IPS DF 4.7 (cell line): ENCODE measurements at regions not wholly inside any gene's neighbourhood (a gene's known extent, or its start where the extent isn't known, plus 50 kb on each side); places are given as distances from the start of the nearest gene placed in this dataset.
"Not testable (repeated sequence)": the region's sequence is repeated elsewhere in the genome, so short reads cannot be mapped to it uniquely, and the experiment has no call there.

Experiments
- DNase-seq: peaks from one replicate; pipeline ENCODE4 v3.0.0-alpha.2; 2013; ENCODE audit warnings: low spot score; ENCODE audit errors: extremely low read depth

- DNase-seq: no peak
Observed at GRCh38 chr16:56019274-56019673, 144.1 kb upstream of the CES5A start.

GRCh38 chr16:56013962-56014552 lies 138.9 kb upstream of the CES5A start:
- DNase-seq: peak; percentile 30

DNA sequence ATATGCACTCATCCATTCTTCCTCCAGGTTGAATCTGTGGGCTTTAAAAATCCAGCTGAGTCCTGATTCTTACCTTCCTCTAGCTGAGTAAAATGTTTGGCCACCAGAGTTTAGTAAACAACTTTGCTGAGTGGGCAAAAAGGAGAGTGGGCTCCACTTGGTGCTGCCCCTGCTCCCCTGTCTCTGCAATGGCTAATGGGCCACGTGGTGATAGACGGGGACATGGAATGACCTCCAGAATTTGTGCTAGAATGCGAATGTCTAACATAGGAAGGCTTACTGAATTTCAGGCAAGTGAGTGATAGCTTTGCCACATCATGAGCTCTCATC lies 137.3 kb upstream of the CES5A start:
- DNase-seq: no peak

- no peak for DNase-seq
Observed at GRCh38 chr16:56011808-56012481, 136.8 kb upstream of the CES5A start.

DNA sequence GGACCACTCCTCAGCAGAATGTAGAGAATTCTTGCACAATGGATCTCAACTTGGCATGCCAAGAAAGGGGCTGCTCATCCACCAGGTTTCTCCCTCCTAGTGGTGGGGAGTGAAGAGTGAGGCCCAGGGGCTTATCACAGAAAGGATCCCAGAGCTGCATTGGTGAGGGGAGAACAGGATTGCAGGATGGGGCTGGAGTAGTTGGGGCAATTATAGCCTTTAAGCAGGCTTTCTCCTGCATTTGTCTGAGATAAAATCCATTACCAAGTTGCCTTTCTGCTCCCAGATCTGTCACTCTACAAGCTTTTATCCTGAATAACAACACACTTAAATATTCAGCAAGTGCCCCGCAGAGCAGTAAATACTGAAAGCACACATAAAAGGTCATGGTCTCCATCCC lies 130.8 kb upstream of the CES5A start:
- DNase-seq: no peak

DNA sequence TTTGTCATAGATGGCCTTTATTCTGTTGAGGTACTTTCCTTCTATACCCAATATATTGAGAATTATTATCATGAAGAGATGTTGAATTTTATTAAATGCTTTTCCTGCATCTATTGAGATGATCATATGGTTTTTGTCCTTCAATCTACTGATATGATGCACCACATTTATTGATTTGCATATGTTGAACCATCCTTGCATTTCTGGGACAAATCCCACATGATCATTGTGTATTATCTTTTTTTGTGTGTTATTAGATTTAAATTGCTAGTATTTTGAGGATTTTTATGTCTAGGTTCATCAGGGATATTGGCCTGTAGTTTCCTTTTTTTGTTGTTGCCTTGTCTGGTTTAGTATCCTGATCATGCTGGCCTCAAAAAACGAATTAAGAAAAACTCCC lies 124.5 kb upstream of the CES5A start:
- no peak for DNase-seq

- DNase-seq: no peak
Observed at GRCh38 chr16:55993088-55993487, 117.9 kb upstream of the CES5A start.

DNA sequence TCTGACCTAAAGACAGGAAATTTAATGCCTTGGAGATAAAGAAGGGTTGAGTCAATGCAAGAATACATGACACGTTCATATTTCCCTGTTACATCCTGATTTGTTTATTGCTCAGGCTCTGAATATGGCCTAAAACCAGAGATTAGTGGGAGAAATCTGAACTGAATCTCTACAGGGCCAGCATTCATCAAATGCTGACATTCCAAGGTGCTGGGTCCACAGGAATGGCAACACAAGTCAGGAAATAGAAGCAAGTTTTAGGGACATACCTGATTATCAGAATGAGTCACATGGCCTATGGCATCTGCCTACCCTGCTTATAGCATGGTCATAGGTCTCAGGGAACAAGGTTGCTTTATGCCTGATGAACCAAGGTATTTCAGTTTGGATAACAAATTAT lies 117.4 kb upstream of the CES5A start:
- no peak for DNase-seq

- no peak for DNase-seq
Observed at GRCh38 chr16:55991843-55992242, 116.7 kb upstream of the CES5A start.

DNA sequence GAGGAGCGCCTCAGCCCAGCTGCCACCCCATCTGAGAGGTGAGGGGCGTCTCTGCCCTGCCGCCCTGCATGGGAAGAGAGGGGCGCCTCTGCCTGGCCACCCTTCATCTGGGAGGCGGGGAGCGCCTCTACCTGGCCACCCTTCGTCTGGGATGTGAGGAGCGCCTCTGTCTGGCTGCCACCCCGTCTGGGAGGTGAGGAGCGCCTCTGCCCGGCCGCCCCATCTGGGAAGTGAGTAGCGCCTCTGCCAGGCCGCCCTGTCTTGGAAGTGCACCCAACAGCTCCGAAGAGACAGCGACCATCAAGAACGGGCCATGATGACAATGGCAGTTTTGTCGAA lies 114.4 kb upstream of the CES5A start:
- DNase-seq: no peak

- DNase-seq: not testable (repeated sequence)
Observed at GRCh38 chr16:55988850-55989568, 113.8 kb upstream of the CES5A start.

GRCh38 chr16:55988013-55988412 lies 112.8 kb upstream of the CES5A start:
- DNase-seq: no peak

- DNase-seq: no peak
Observed at GRCh38 chr16:55982597-55982996, 107.4 kb upstream of the CES5A start.

GRCh38 chr16:55981557-55981956 lies 106.4 kb upstream of the CES5A start:
- no peak for DNase-seq

DNA sequence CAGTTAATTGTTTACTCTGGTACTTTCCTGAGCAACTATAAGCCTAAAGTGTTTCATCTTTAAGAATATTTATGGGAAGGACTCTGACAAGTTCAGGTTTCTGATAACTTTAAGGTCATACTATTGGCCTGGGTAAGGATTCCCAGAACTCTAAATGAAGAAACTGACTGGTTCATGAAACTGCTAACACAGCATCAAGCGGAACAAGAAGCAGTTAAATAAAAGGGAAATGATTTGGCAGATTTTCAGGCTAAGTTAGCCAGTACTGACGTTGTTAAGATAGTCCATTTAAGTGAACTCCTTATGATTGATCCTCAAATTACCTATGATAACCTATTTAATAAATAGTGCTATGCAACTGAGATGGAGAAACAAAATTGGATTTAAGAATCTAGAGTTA lies 101.6 kb upstream of the CES5A start:
- DNase-seq: no peak

GRCh38 chr16:55971447-55971846 lies 96.3 kb upstream of the CES5A start:
- DNase-seq: no peak

GRCh38 chr16:55968221-55968620 lies 93.0 kb upstream of the CES5A start:
- no peak for DNase-seq

DNA sequence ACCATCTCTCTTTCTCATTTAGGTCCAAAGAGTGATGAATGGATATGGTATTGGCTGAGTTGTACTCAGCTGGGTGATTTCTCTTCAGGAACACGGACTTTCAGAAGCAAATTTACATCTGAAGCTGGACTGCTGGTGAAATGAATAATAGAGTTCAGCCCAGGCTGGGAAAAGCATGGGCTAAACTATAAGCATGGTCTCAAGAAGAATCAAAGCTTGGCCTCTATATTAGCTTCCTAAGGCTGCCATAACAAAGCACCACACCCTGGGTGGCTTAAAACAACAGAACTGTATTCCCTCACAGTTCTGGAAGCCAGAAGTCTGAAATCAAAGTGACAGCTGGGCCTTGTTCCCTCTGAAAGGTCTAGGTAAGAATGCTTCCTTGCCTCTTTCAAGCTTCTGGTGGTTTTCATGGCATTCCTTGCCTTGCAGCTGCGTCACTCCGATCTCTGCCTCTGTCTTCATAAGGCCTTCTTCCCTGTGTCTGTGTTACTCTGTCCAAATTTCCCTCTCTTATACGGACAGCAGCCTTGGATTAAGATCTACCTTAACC lies 89.8 kb upstream of the CES5A start:
- DNase-seq: no peak

DNA sequence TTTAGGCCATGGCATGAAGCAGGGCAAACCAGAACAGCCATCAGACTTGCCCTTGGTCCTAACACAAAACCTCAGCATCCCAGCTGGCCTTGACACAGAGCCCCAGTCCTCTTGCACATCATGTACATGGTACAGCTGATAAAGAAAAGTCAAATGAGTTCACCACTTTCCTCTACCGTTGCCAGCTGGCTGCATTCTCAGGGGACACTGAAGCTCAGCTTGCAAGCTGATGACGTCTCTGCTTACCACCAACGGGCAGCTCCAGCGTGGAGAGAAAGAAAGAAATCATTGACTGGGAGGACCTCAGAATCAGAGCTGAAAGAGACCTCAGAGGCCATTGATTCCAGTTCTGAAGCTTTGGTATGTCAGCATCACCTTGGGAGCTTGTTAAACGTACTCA lies 80.7 kb upstream of the CES5A start:
- DNase-seq: no peak

- DNase-seq: no peak
Observed at GRCh38 chr16:55955424-55955823, 80.3 kb upstream of the CES5A start.

- no peak for DNase-seq
Observed at GRCh38 chr16:55954906-55955305, 79.7 kb upstream of the CES5A start.

GRCh38 chr16:55949518-55949917 lies 74.3 kb upstream of the CES5A start:
- DNase-seq: no peak

GRCh38 chr16:55948230-55948629 lies 73.1 kb upstream of the CES5A start:
- no peak for DNase-seq
